GM21717 (cell line): ENCODE measurements at regions not wholly inside any gene's neighbourhood (a gene's known extent, or its start where the extent isn't known, plus 50 kb on each side); places are given as distances from the start of the nearest gene placed in this dataset.
A peak's percentile ranks its signal among the peaks of the same experiment; 100 is the strongest.

ENCODE experiments used
- ATAC-seq: cut with Tn5 transposase; IDR thresholded peaks from one replicate; pipeline ENCODE4 v1.9.1; 2021; ENCODE audit warnings: mild to moderate bottlenecking, moderate library complexity; ENCODE audit not compliant: unreplicated experiment

- no peak for ATAC-seq
Observed at GRCh38 chr2:58521803-58522554, 280.9 kb upstream of the FANCL start.

GRCh38 chr2:58520903-58521302 is 279.8 kb upstream of the FANCL start:
- ATAC-seq, result no peak

- ATAC-seq, result no peak
Observed at GRCh38 chr2:58517881-58518280, 276.8 kb upstream of the FANCL start.

- no peak for ATAC-seq
Observed at GRCh38 chr2:58516695-58517094, 275.6 kb upstream of the FANCL start.

- no peak for ATAC-seq
Observed at GRCh38 chr2:58515827-58516573, 274.9 kb upstream of the FANCL start.

GRCh38 chr2:58514252-58514651 is 273.1 kb upstream of the FANCL start:
- ATAC-seq, result peak; percentile 91

- ATAC-seq, result no peak
Observed at GRCh38 chr2:58512878-58513277, 271.8 kb upstream of the FANCL start.

GRCh38 chr2:58508006-58508405 is 266.9 kb upstream of the FANCL start:
- ATAC-seq, result no peak

- no peak for ATAC-seq
Observed at GRCh38 chr2:58503918-58504317, 262.8 kb upstream of the FANCL start.

- ATAC-seq, result no peak
Observed at GRCh38 chr2:58502931-58503330, 261.8 kb upstream of the FANCL start.

- no peak for ATAC-seq
Observed at GRCh38 chr2:58501371-58502160, 260.4 kb upstream of the FANCL start.

- ATAC-seq, result no peak
Observed at GRCh38 chr2:58497168-58497567, 256.0 kb upstream of the FANCL start.

GRCh38 chr2:58495806-58496205 is 254.7 kb upstream of the FANCL start:
- no peak for ATAC-seq

- no peak for ATAC-seq
Observed at GRCh38 chr2:58494071-58494501, 253.0 kb upstream of the FANCL start.

- ATAC-seq, result no peak
Observed at GRCh38 chr2:58484629-58485028, 243.5 kb upstream of the FANCL start.

- ATAC-seq, result no peak
Observed at GRCh38 chr2:58484221-58484620, 243.1 kb upstream of the FANCL start.

- no peak for ATAC-seq
Observed at GRCh38 chr2:58483307-58483706, 242.2 kb upstream of the FANCL start.

GRCh38 chr2:58481670-58482069 is 240.5 kb upstream of the FANCL start:
- no peak for ATAC-seq

- ATAC-seq, result no peak
Observed at GRCh38 chr2:58480141-58480540, 239.0 kb upstream of the FANCL start.

GRCh38 chr2:58479535-58480140 is 238.5 kb upstream of the FANCL start:
- no peak for ATAC-seq

- no peak for ATAC-seq
Observed at GRCh38 chr2:58476556-58476955, 235.4 kb upstream of the FANCL start.
